H9 (cell line): ENCODE measurements at regions not wholly inside any gene's neighbourhood (a gene's known extent, or its start where the extent isn't known, plus 50 kb on each side); places are given as distances from the start of the nearest gene placed in this dataset.

Experiments used
- DNase-seq: peaks from one replicate; pipeline ENCODE4 v3.0.0-alpha.2; 2017
- H2AFZ ChIP-seq: one replicate; pipeline ENCODE4 v1.6.1; 2013; ENCODE audit warnings: mild to moderate bottlenecking, low read length, control low read depth, moderate library complexity
- H2AK5ac ChIP-seq: 2 replicates; pipeline ENCODE4 v1.6.1; 2013; ENCODE audit warnings: low read length, control low read depth, mixed read lengths; ENCODE audit not compliant: insufficient read length
- H2BK120ac ChIP-seq: one replicate; pipeline ENCODE4 v1.6.1; 2013; ENCODE audit warnings: low read depth, mild to moderate bottlenecking, low read length, control low read depth, inconsistent platforms; ENCODE audit not compliant: poor library complexity, severe bottlenecking
- H2BK12ac ChIP-seq: 2 replicates; pipeline ENCODE4 v1.6.1; 2013; ENCODE audit warnings: low read length, control low read depth, mixed read lengths, low read depth; ENCODE audit not compliant: insufficient read length
- H2BK15ac ChIP-seq: 2 replicates; pipeline ENCODE4 v1.6.1; 2013; ENCODE audit warnings: low read depth, low read length, control low read depth
- H2BK20ac ChIP-seq: one replicate; pipeline ENCODE4 v1.6.1; 2013; ENCODE audit warnings: low read depth, mild to moderate bottlenecking, low read length, control low read depth, inconsistent platforms; ENCODE audit not compliant: poor library complexity, severe bottlenecking
- H2BK5ac ChIP-seq: 2 replicates; pipeline ENCODE4 v1.6.1; 2013; ENCODE audit warnings: low read length, control low read depth, mixed read lengths; ENCODE audit not compliant: insufficient read length
- H3K14ac ChIP-seq: 2 replicates; pipeline ENCODE4 v1.6.1; 2013; ENCODE audit warnings: low read length, control low read depth; ENCODE audit not compliant: insufficient read depth
- H3K18ac ChIP-seq: 2 replicates; pipeline ENCODE4 v1.6.1; 2013; ENCODE audit warnings: low read depth, mild to moderate bottlenecking, mixed read lengths, low read length, control low read depth; ENCODE audit not compliant: insufficient read length
- H3K23ac ChIP-seq: 2 replicates; pipeline ENCODE4 v1.6.1; 2013; ENCODE audit warnings: low read length, control low read depth, mixed read lengths, low read depth; ENCODE audit not compliant: insufficient read length
- H3K23me2 ChIP-seq: 2 replicates; pipeline ENCODE4 v1.6.1; 2013; ENCODE audit warnings: low read depth, mild to moderate bottlenecking, mixed read lengths, low read length, control low read depth; ENCODE audit not compliant: insufficient read length, poor library complexity, severe bottlenecking
- H3K27ac ChIP-seq: 2 replicates; pipeline ENCODE4 v1.5.1; 2013; ENCODE audit warnings: low read length, control low read depth, mixed read lengths, low read depth; ENCODE audit not compliant: insufficient read length
- H3K27me3 ChIP-seq: 2 replicates; pipeline ENCODE4 v1.6.1; 2013; ENCODE audit warnings: low read length, control low read depth, inconsistent platforms; ENCODE audit not compliant: insufficient read depth
- H3K4ac ChIP-seq: 2 replicates; pipeline ENCODE4 v1.6.1; 2013; ENCODE audit warnings: low read depth, mild to moderate bottlenecking, control low read depth, inconsistent platforms, low read length, moderate library complexity
- H3K4me1 ChIP-seq: 2 replicates; pipeline ENCODE4 v1.6.1; 2013; ENCODE audit warnings: low read length, control low read depth, inconsistent platforms; ENCODE audit not compliant: insufficient read depth
- H3K4me2 ChIP-seq: 2 replicates; pipeline ENCODE4 v1.6.1; 2013; ENCODE audit warnings: low read length, control low read depth, mixed read lengths; ENCODE audit not compliant: insufficient read length, insufficient read depth
- H3K56ac ChIP-seq: 2 replicates; pipeline ENCODE4 v1.6.1; 2013; ENCODE audit warnings: low read depth, mild to moderate bottlenecking, mixed read lengths, low read length, control low read depth; ENCODE audit not compliant: insufficient read length
- H3K79me1 ChIP-seq: 2 replicates; pipeline ENCODE4 v1.6.1; 2013; ENCODE audit warnings: low read depth, mild to moderate bottlenecking, moderate library complexity, low read length, control low read depth, inconsistent platforms; ENCODE audit not compliant: insufficient read depth, poor library complexity, severe bottlenecking
- H3K79me2 ChIP-seq: 2 replicates; pipeline ENCODE4 v1.6.1; 2013; ENCODE audit warnings: low read length, control low read depth, inconsistent platforms; ENCODE audit not compliant: insufficient read depth
- H3K9ac ChIP-seq: 2 replicates; pipeline ENCODE4 v1.6.1; 2013; ENCODE audit warnings: low read length, control low read depth, mixed read lengths; ENCODE audit not compliant: insufficient read length; ENCODE audit errors: extremely low read depth
- H3K9me3 ChIP-seq: one replicate; pipeline ENCODE4 v1.6.1; 2013; ENCODE audit warnings: low read depth, low read length, inconsistent platforms; ENCODE audit not compliant: control insufficient read depth
- H3T11ph ChIP-seq: one replicate; pipeline ENCODE4 v1.6.1; 2013; ENCODE audit warnings: mild to moderate bottlenecking, low read length, control low read depth, inconsistent platforms
- H4K20me1 ChIP-seq: one replicate; pipeline ENCODE4 v1.6.1; 2013; ENCODE audit not compliant: control insufficient read depth, insufficient read length, insufficient read depth
- H4K5ac ChIP-seq: 2 replicates; pipeline ENCODE4 v1.6.1; 2013; ENCODE audit warnings: low read depth, mild to moderate bottlenecking, mixed read lengths, low read length, control low read depth; ENCODE audit not compliant: insufficient read length
- H4K8ac ChIP-seq: replicated peaks from 2 replicates; pipeline ENCODE4 v1.6.1; 2013; ENCODE audit warnings: low read length, control low read depth, mixed read lengths, low read depth; ENCODE audit not compliant: insufficient read length
- H4K91ac ChIP-seq: 2 replicates; pipeline ENCODE4 v1.6.1; 2013; ENCODE audit warnings: low read depth, mild to moderate bottlenecking, moderate library complexity, mixed read lengths, low read length, control low read depth; ENCODE audit not compliant: insufficient read length
- H3K27ac Mint-ChIP-seq, 3 experiments: 2 replicates in 2 of 3; 3 replicates in 1 of 3; pipeline ENCODE4 v1.8.0; 2020 to 2021; ENCODE audit warnings: mixed read lengths in 3 of 3, mild to moderate bottlenecking in 1 of 3, moderate library complexity in 1 of 3
- H3K27me3 Mint-ChIP-seq: 2 replicates; pipeline ENCODE4 v1.8.0; 2021; ENCODE audit warnings: low read depth, mild to moderate bottlenecking, moderate library complexity, mixed read lengths
- H3K36me3 Mint-ChIP-seq, 3 experiments: 2 replicates in 2 of 3; 3 replicates in 1 of 3; pipeline ENCODE4 v1.8.0; 2020 to 2021; ENCODE audit warnings: low read depth in 3 of 3, mixed read lengths in 3 of 3; ENCODE audit not compliant: insufficient read depth in 1 of 3
- H3K4me1 Mint-ChIP-seq, 2 experiments: 2 replicates each; pipeline ENCODE4 v1.8.0; 2020; ENCODE audit warnings: mixed read lengths in 2 of 2
- H3K4me3 Mint-ChIP-seq, 2 experiments: 2 replicates in 1 of 2; 3 replicates in 1 of 2; pipeline ENCODE4 v1.8.0; 2020 to 2021; ENCODE audit warnings: mild to moderate bottlenecking in 2 of 2, mixed read lengths in 2 of 2, moderate library complexity in 1 of 2
- H3K9me3 Mint-ChIP-seq, 2 experiments: 2 replicates in 1 of 2; 3 replicates in 1 of 2; pipeline ENCODE4 v1.8.0; 2020; ENCODE audit warnings: mild to moderate bottlenecking in 2 of 2, mixed read lengths in 2 of 2, moderate library complexity in 1 of 2
- WGBS: extraction: QIAGEN DNeasy Blood & Tissue Kit; methylation state at CpG from one replicate; pipeline ENCODE4 v1.1.7; 2013; ENCODE audit warnings: missing lambda C conversion rate, low lambda C conversion rate, mixed read lengths; ENCODE audit not compliant: insufficient read length; ENCODE audit errors: extremely low coverage; 5-methylcytosine and 5-hydroxymethylcytosine counted together
- TF ChIP-seq, protein P1 (sequence below): fragments of 200-600 bp; sonication (generic); conservative IDR thresholded peaks from 3 replicates; pipeline ENCODE4 v1.8.0; 2021; ENCODE audit warnings: antibody characterized with exemption, mild to moderate bottlenecking

- no peak overlapping the region for H3K4me3 Mint-ChIP-seq
- Histone ChIP-seq H3K9ac (no peak overlapping the region), H3K4me1 (no peaks in the 10 kb centered on the region), H3K9me3 (no peaks in the 10 kb centered on the region), H3K4ac (no peak overlapping the region), H3K4me2 (no peak overlapping the region), H3K79me1 (no peaks in the 10 kb centered on the region), H2BK20ac (no peak overlapping the region), H2BK5ac (no peak overlapping the region), H2AK5ac (no peak overlapping the region), H3K27me3 (no peaks in the 10 kb centered on the region), H3K23me2 (no peaks in the 10 kb centered on the region), H3K23ac (no peak overlapping the region), H4K91ac (no peak overlapping the region), H4K5ac (no peak overlapping the region), H3T11ph (no peak overlapping the region), H2BK12ac (no peak overlapping the region), H4K8ac (no peak overlapping the region), H4K20me1 (no peaks in the 10 kb centered on the region), H3K27ac (no peak overlapping the region), H3K56ac (no peak overlapping the region), H2BK15ac (no peak overlapping the region), H2BK120ac (no peak overlapping the region), H2AFZ (no peak overlapping the region), H3K18ac (no peak overlapping the region), H3K79me2 (no peaks in the 10 kb centered on the region), H3K14ac (no peak overlapping the region)
- peaks cover 0 to 13% (median 4%) of the 10 kb centered on the region in 3 experiments; a peak in 4 of 7 replicates for H3K36me3 Mint-ChIP-seq
- TF ChIP-seq, protein P1, sequence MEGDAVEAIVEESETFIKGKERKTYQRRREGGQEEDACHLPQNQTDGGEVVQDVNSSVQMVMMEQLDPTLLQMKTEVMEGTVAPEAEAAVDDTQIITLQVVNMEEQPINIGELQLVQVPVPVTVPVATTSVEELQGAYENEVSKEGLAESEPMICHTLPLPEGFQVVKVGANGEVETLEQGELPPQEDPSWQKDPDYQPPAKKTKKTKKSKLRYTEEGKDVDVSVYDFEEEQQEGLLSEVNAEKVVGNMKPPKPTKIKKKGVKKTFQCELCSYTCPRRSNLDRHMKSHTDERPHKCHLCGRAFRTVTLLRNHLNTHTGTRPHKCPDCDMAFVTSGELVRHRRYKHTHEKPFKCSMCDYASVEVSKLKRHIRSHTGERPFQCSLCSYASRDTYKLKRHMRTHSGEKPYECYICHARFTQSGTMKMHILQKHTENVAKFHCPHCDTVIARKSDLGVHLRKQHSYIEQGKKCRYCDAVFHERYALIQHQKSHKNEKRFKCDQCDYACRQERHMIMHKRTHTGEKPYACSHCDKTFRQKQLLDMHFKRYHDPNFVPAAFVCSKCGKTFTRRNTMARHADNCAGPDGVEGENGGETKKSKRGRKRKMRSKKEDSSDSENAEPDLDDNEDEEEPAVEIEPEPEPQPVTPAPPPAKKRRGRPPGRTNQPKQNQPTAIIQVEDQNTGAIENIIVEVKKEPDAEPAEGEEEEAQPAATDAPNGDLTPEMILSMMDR = no peak
- DNase-seq = no peak
- H3K27ac Mint-ChIP-seq = no peak overlapping the region
- no CpG with 5 or more reads among the region's 3 CpGs for whole genome bisulfite sequencing
- peaks cover 18% of the 10 kb centered on the region in 2 experiments for H3K9me3 Mint-ChIP-seq
- no peaks in the 10 kb centered on the region for H3K27me3 Mint-ChIP-seq
- no peaks in the 10 kb centered on the region for H3K4me1 Mint-ChIP-seq
Observed at GRCh38 chr1:213560226-213560625, 427.5 kb upstream of the PROX1 start.
